Uterus (tissue), 2 donors: ENCODE measurements at regions not wholly inside any gene's neighbourhood (a gene's known extent, or its start where the extent isn't known, plus 50 kb on each side); places are given as distances from the start of the nearest gene placed in this dataset.

Source experiments
- POLR2A ChIP-seq, 2 donors: fragments of 450-650 bp; IDR thresholded peaks; one replicate each; pipeline ENCODE4 v1.6.1; 2016; ENCODE audit warnings: antibody characterized with exemption in 2 of 2, mild to moderate bottlenecking in 1 of 2, moderate library complexity in 1 of 2
- TF ChIP-seq, protein P1 (sequence below), 4 experiments: fragments of 200-600 bp in 2 of 4; fragments of 450-650 bp in 2 of 4; sonication (generic) in 2 of 4; IDR thresholded peaks; one replicate each; pipeline ENCODE4 v1.5.1; 2016 to 2019; ENCODE audit warnings: antibody characterized with exemption in 4 of 4, mild to moderate bottlenecking in 2 of 4, moderate library complexity in 1 of 4

DNA sequence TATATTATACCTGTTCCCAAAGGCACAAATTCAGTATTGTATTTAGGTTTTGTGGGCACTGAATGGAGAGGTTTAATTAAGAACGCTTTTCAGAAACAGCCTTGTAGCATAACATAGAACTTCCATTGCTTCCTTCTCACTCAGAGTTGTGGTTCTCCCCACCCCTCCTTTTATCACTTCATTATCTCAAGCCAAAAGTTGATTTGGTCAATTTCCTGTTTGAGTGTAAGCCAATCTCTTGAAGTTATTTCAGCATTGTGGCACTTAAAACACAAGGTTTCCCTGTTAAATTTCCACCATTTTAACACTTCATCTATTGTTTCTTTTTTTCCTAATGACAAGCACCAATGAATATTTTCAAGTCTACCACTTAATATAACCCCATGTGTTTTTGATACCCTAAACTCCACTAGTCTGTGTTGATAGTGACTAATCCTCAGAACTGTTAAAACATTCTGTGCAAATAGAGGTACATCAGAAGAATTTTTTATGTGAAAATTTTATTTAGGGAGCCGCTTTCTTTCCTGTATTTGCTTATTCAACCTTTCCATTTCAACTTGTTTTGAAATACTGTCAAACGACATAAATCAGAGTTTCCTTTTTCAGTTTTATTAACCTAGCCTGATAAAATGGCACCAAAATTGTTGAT, 340.1 kb downstream of the BCAT1 start:
- TF ChIP-seq, protein P1, sequence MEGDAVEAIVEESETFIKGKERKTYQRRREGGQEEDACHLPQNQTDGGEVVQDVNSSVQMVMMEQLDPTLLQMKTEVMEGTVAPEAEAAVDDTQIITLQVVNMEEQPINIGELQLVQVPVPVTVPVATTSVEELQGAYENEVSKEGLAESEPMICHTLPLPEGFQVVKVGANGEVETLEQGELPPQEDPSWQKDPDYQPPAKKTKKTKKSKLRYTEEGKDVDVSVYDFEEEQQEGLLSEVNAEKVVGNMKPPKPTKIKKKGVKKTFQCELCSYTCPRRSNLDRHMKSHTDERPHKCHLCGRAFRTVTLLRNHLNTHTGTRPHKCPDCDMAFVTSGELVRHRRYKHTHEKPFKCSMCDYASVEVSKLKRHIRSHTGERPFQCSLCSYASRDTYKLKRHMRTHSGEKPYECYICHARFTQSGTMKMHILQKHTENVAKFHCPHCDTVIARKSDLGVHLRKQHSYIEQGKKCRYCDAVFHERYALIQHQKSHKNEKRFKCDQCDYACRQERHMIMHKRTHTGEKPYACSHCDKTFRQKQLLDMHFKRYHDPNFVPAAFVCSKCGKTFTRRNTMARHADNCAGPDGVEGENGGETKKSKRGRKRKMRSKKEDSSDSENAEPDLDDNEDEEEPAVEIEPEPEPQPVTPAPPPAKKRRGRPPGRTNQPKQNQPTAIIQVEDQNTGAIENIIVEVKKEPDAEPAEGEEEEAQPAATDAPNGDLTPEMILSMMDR (IDR thresholded peaks at IDR 0.05), result no peak
- TF ChIP-seq POLR2A (IDR thresholded peaks at IDR 0.05), result no peak
